CD4-positive, alpha-beta T cell (primary cell): ENCODE measurements at regions not wholly inside any gene's neighbourhood (a gene's known extent, or its start where the extent isn't known, plus 50 kb on each side); places are given as distances from the start of the nearest gene placed in this dataset.

Source experiments
- ATAC-seq: fragments of 200-7000 bp; cut with Tn5 transposase; one replicate; pipeline ENCODE4 v1.10.0; 2022; ENCODE audit warnings: mild to moderate bottlenecking; ENCODE audit not compliant: poor library complexity
- CTCF ChIA-PET: fragments of 350-600 bp; sonication (Branson Sonifier 250); formaldehyde crosslinking; loops from one replicate; lab custom pipeline; 2021; ENCODE audit warnings: antibody characterized with exemption, inconsistent platforms; lab: Charles Lee
- POLR2A ChIA-PET: fragments of 350-600 bp; sonication (Branson Sonifier 250); formaldehyde crosslinking; loops from one replicate; lab custom pipeline; 2021; ENCODE audit warnings: antibody characterized with exemption, inconsistent platforms; lab: Charles Lee
- DNase-seq, 14 experiments: peaks; one replicate each; pipeline ENCODE4 v3.0.0-alpha.2; 2013 to 2020; ENCODE audit warnings: mixed read lengths in 2 of 14
- H3K27ac ChIP-seq, 2 donors: one replicate each; pipeline versions ENCODE4 v1.5.1 to v1.7.0; 2013; ENCODE audit warnings: low read length in 2 of 2, low read depth in 1 of 2, mild to moderate bottlenecking in 1 of 2
- H3K27me3 ChIP-seq, 2 experiments: 1 replicate in 1 of 2; 2 replicates in 1 of 2; pipeline versions ENCODE4 v1.6.1 to v1.7.0; 2013; ENCODE audit warnings: low read length in 2 of 2, control low read depth in 1 of 2, mild to moderate bottlenecking in 1 of 2, moderate library complexity in 1 of 2; ENCODE audit not compliant: insufficient read depth in 2 of 2, control insufficient read depth in 1 of 2
- H3K36me3 ChIP-seq: one replicate; pipeline ENCODE4 v1.6.1; 2013; ENCODE audit warnings: low read length, control low read depth; ENCODE audit not compliant: insufficient read depth
- H3K4me1 ChIP-seq: one replicate; pipeline ENCODE4 v1.6.1; 2013; ENCODE audit warnings: low read length, control low read depth; ENCODE audit not compliant: insufficient read depth
- H3K4me3 ChIP-seq: one replicate; pipeline ENCODE4 v1.5.1; 2013; ENCODE audit warnings: mild to moderate bottlenecking, low read length, moderate library complexity
- H3K9me3 ChIP-seq, 2 experiments: 1 replicate in 1 of 2; 2 replicates in 1 of 2; pipeline versions ENCODE4 v1.6.1 to v1.7.0; 2013; ENCODE audit warnings: low read length in 2 of 2, mild to moderate bottlenecking in 2 of 2, control low read depth in 1 of 2, moderate library complexity in 1 of 2; ENCODE audit not compliant: control insufficient read depth in 1 of 2, insufficient read depth in 1 of 2
- H3K27ac Mint-ChIP-seq: one replicate; pipeline ENCODE4 v1.8.0; 2020; ENCODE audit warnings: mixed read lengths
- H3K27me3 Mint-ChIP-seq: one replicate; pipeline ENCODE4 v1.8.0; 2021; ENCODE audit warnings: mixed read lengths
- H3K36me3 Mint-ChIP-seq: one replicate; pipeline ENCODE4 v1.8.0; 2021; ENCODE audit warnings: low read depth, mixed read lengths
- H3K4me1 Mint-ChIP-seq: one replicate; pipeline ENCODE4 v1.8.0; 2021; ENCODE audit warnings: low read depth, mixed read lengths
- H3K4me3 Mint-ChIP-seq: one replicate; pipeline ENCODE4 v1.8.0; 2020; ENCODE audit warnings: mild to moderate bottlenecking, mixed read lengths
- H3K9me3 Mint-ChIP-seq: one replicate; pipeline ENCODE4 v1.8.0; 2020; ENCODE audit warnings: mixed read lengths
- intact Hi-C, 2 experiments: fragments of 100-400 bp; cut with DNase I in 1 of 2; cut with micrococcal nuclease in 1 of 2; formaldehyde crosslinking; loops; one replicate each; pipeline versions ENCODE4 v1.15.1 to v1.9.0; 2023 to 2025; cut with DNase I, micrococcal nuclease
- TF ChIP-seq, protein P1 (sequence below): fragments of 200-600 bp; IDR thresholded peaks from one replicate; pipeline ENCODE4 v1.8.0; 2022; ENCODE audit warnings: antibody characterized with exemption, mild to moderate bottlenecking

DNA sequence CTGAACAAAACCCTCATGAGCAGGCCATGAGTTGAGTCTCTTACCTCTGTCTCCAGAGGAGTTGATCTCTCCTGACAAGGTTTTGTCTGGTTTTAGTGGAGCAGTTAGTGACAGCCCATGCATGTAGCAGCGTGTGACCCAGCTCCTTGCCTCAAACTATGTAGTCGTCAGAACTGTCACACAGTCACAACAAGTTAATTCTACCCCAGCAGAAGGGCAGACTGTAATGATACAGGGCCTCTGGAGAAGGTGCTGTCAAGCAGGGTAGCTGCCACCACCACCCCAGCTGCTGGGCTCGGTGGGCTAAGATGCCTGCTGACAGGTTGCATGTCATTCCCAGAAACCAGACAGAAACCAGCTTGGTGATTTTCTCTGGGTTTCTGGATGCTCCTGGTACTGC is 194.5 kb downstream of the PSAT1 start:
- TF ChIP-seq, protein P1, sequence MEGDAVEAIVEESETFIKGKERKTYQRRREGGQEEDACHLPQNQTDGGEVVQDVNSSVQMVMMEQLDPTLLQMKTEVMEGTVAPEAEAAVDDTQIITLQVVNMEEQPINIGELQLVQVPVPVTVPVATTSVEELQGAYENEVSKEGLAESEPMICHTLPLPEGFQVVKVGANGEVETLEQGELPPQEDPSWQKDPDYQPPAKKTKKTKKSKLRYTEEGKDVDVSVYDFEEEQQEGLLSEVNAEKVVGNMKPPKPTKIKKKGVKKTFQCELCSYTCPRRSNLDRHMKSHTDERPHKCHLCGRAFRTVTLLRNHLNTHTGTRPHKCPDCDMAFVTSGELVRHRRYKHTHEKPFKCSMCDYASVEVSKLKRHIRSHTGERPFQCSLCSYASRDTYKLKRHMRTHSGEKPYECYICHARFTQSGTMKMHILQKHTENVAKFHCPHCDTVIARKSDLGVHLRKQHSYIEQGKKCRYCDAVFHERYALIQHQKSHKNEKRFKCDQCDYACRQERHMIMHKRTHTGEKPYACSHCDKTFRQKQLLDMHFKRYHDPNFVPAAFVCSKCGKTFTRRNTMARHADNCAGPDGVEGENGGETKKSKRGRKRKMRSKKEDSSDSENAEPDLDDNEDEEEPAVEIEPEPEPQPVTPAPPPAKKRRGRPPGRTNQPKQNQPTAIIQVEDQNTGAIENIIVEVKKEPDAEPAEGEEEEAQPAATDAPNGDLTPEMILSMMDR, result no peak
- Mint-ChIP-seq H3K4me1 (no peaks in the 10 kb centered on the region), H3K9me3 (no peaks in the 10 kb centered on the region), H3K4me3 (no peak overlapping the region), H3K36me3 (no peaks in the 10 kb centered on the region), H3K27ac (no peak overlapping the region), H3K27me3 (no peaks in the 10 kb centered on the region)
- ATAC-seq, result no peak
- H3K27me3 ChIP-seq, result no peaks in the 10 kb centered on the region
- no peak overlapping the region for H3K27ac ChIP-seq
- ChIA-PET POLR2A (no interaction called here), CTCF (no interaction called here)
- H3K9me3 ChIP-seq, result peaks cover 0 to 4% of the 10 kb centered on the region in 2 experiments
- H3K4me3 ChIP-seq, result no peak overlapping the region
- H3K36me3 ChIP-seq, result no peaks in the 10 kb centered on the region
- DNase-seq, result no peak
- intact Hi-C loops, result no loop called here
- no peaks in the 10 kb centered on the region for H3K4me1 ChIP-seq

DNA sequence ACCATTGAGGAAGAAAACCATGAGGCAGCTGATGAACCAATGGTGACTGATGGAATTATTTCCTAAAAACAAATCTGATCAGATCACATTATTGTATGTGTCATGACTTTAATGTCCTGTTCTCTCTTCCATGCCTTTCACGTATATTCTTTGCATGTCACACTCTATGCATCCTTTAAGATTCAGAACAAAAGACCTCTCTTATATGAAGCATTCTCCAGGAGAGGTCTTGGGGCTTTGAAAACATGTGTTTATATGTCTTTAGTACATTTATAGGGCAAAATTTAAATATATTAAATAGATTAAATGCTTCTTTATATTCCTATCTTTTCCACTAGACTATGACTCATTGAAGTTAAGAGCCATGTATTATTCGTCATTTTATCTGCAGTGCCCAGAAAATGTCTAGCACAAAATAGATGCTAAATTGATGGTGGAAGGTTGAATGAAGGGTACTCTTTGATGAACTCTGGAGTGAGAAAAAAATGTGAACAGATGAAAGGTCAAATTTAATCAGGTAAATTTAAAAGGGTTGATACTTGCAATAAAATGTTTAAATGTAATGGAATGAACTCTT is 196.3 kb downstream of the PSAT1 start:
- Histone ChIP-seq H3K4me1 (no peaks in the 10 kb centered on the region), H3K27ac (no peak overlapping the region), H3K4me3 (no peak overlapping the region), H3K9me3 (peaks cover 0 to 4% of the 10 kb centered on the region in 2 experiments), H3K36me3 (no peaks in the 10 kb centered on the region), H3K27me3 (no peaks in the 10 kb centered on the region)
- Mint-ChIP-seq H3K27me3 (no peaks in the 10 kb centered on the region), H3K4me3 (no peak overlapping the region), H3K4me1 (no peaks in the 10 kb centered on the region), H3K36me3 (no peaks in the 10 kb centered on the region), H3K27ac (no peak overlapping the region), H3K9me3 (no peaks in the 10 kb centered on the region)
- CTCF ChIA-PET, result no interaction called here
- no peak for DNase-seq
- ATAC-seq, result no peak
- TF ChIP-seq, protein P1, result no peak
- intact Hi-C loops, result no loop called here
- POLR2A ChIA-PET, result no interaction called here

DNA sequence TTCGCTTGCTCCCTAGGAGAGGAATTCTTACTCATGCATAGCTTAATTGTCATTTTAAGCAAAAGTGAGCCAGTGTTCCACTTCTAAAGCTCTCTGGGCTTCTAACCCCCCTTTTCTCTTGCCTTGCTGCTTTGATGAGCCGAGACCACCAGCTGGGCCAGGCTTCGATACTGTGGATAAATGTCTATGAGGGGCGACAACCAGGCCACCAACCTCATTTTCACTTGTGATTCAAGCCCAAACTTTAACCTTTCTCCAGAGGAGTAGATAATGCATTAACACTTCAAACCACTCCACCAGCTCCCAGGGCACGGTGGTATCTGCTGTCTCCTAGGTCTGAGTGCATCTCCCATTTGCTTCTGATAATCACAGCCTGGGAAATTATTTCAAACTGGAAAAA is 205.6 kb downstream of the PSAT1 start:
- DNase-seq (no peak), ATAC-seq (no peak)
- ChIA-PET POLR2A (no interaction called here), CTCF (no interaction called here)
- Histone ChIP-seq H3K27me3 (peaks cover 0 to 4% of the 10 kb centered on the region in 2 experiments), H3K4me3 (no peak overlapping the region), H3K9me3 (peaks cover 0 to 3% of the 10 kb centered on the region in 2 experiments), H3K36me3 (no peaks in the 10 kb centered on the region), H3K27ac (no peak overlapping the region), H3K4me1 (no peaks in the 10 kb centered on the region)
- no peaks in the 10 kb centered on the region for H3K36me3 Mint-ChIP-seq
- H3K27me3 Mint-ChIP-seq, result no peaks in the 10 kb centered on the region
- H3K9me3 Mint-ChIP-seq, result no peaks in the 10 kb centered on the region
- H3K4me3 Mint-ChIP-seq, result no peak overlapping the region
- intact Hi-C loops, result no loop called here
- no peaks in the 10 kb centered on the region for H3K4me1 Mint-ChIP-seq
- TF ChIP-seq, protein P1, result no peak
- H3K27ac Mint-ChIP-seq, result no peak overlapping the region
